NCI-H1092 treated with DMSO at 0.1 percent for 48 hours (cell line): ENCODE measurements at regions not wholly inside any gene's neighbourhood (a gene's known extent, or its start where the extent isn't known, plus 50 kb on each side); places are given as distances from the start of the nearest gene placed in this dataset.
"Not testable (repeated sequence)": the region's sequence is repeated elsewhere in the genome, so short reads cannot be mapped to it uniquely, and the experiment has no call there.

Source experiments
- DNase-seq: peaks from one replicate; lab custom pipeline; 2025; lab: John Stamatoyannopoulos, UW

DNA sequence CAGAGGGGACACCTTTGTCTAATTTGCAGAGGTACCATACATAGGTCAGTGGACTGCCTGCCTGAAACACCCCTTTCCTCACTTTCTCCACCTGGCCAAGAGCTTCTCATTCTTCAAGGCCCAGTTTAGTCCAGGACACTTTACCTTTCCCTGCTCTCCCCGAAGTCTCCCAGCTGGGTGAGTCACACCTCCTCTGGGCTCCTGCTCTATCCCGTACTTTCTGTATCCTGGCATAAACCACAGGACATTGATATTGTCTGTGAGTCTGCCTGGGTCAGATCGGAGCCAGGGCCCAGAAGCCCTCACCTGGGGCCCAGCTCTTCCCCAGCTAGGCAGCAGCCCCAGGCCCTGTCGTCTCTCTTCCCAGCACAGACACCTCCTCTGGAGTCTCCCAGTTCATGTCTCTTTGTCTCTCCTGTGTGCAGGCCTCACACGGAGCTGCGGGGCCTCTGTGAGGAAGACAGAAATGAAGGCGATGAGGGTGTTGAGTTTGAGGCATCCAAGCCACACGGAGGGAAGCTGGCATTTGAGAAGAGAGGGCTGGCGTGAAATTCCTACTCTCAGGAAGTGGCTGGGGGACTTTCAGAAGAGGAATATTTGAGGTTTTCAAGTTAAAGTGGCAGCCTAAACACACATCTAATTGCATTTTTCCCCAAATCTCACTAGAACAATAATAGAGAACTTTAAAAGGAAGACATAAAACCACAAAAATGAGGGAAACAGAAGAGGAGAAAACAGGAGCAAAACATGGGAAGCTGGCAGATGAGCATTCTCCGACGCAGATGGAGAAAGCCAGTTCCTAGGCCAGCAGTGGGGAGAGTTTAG is 79.6 kb upstream of the LAPTM4A start:
- no peak for DNase-seq

GRCh38 chr2:20130160-20130560 is 78.7 kb upstream of the LAPTM4A start:
- DNase-seq = no peak

DNA sequence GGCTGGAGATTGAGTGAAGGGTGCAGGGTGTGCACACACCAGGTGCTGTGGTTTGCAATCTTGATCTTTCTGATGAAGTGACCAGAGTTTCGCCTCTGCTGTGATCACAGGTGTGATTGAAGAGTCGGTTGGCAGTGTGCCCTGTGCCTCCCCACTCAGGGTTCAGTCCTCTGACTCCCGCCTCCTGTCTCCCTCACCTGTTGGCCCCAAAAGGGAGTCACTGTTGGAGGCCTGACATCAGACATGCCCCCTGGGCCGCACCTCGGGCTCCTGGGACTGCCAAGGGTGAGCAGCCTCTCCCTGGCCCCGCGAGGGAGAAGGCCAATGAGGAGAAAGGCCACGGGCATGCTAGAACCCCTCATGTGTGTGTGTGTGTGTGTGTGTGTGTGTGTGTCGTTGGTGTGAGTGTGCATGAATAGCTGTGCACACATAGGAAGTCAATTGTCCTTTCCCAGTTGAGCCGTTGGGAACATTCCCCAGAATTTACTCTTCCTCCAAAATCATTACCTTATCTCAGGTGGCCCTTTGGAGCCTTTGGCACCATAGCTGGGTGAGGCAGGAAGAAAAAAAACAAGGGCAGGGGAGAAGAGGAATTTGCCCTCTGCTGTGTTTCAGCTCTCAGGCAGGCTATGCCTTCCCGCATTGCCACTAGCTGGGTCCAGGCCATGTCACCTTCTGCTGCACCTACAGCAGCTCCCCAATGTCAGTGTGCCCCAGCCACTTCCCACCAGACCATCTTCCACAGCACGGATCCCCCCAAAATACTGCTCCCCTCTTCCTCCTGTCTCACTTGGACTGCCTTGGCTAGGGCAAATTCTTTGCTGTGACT is 78.1 kb upstream of the LAPTM4A start:
- no peak for DNase-seq

- no peak for DNase-seq
Observed at GRCh38 chr2:20128506-20129330, 77.3 kb upstream of the LAPTM4A start.

DNA sequence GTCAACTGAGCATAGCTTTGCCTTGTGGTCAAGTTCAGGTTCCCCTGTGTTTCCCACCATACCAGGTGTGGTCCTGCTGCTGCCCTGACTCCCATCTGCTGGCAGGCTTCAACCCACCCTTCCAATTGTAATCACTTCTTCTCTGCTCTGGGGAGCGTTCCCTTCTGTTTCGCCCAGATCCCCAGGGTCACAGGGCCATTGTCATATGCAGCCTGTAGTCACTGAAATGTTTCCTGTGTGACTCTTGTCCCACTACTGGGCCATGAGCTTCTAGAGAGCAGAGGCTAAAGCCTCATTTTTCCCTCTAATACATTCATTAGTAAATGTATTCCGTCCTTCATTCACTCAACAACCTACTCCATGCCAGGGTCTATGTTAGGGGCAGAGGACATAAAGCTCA is 75.0 kb upstream of the LAPTM4A start:
- no peak for DNase-seq

DNA sequence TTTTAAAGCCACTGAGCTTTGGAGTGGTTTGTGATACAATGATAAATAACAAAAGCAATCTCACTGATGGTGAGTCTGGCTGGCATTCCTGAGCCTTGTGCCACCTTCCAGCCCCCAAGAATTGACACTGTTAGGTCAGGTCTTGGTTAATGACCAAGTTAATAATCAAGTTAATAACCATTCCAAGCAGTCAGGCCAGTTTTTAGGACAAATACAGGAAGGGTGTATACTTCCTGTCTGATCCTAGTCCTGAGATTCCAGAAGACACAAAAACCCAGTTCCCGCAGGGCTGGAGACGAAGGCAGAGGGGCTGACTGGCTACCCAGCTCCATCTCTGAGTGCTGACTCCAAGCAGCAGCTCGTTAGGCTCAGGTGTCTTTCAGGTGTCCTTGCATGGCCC is 74.6 kb upstream of the LAPTM4A start:
- DNase-seq = no peak

DNA sequence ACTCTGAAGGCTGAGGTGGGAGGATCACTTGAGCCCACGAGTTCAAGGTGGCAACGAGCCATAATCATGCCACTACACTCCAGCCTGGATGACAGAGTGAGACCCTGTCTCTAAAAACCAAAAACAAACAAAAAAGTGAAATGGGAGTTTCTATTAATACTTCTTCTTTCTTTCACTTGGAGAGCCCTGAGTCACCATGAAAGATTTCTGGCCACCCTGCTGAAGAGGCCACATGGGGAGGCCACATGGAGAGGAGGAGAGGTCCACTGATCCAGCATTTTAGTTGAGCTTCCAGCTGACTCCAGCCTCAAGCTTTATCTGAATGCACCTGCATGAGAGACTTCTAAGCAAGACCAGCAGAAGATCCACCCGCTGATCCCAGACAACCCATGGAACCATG is 74.2 kb upstream of the LAPTM4A start:
- DNase-seq = no peak

- no peak for DNase-seq
Observed at GRCh38 chr2:20125164-20125563, 73.7 kb upstream of the LAPTM4A start.

- no peak for DNase-seq
Observed at GRCh38 chr2:20123871-20124594, 72.6 kb upstream of the LAPTM4A start.

- DNase-seq = no peak
Observed at GRCh38 chr2:20122864-20123263, 71.4 kb upstream of the LAPTM4A start.

GRCh38 chr2:20120569-20121416 is 69.4 kb upstream of the LAPTM4A start:
- DNase-seq = no peak

DNA sequence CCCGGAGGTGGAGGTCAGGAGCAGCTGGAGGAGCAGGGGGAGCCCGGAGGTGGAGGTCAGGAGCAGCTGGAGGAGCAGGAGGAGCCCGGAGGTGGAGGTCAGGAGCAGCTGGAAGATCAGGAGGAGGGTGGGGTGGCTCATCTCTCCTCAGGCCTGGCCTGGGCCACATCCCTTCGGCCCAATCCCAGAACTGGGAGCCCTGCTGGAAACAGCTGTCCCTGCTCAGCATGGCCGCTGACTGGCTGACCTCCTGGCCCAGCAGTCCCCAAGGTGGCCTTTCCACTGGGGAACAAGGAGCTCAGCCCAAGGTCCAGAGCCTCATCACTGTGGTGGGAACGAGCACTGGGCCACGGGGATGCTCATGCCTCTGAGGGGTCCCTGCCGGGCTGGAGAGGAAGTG is 66.6 kb upstream of the LAPTM4A start:
- no peak for DNase-seq

DNA sequence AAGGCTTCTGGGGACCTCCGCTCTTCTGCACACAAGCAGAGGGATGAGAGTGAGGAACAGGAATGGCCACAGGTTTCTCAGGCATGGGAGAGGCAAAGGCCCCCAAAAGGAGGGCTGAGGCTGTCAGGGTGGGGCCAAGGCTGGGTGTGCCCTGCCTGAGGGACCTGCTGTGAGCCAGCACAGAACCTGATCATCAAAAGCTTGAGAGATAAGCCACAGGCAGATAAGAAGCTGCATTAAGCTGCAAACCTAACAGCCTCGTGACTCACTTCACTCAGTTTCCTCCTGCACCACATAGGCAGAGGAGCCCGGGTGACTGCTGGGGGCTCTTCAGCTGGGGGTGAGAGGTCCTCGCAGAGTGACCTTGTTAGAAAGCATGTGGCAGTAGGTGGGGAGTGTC is 64.5 kb upstream of the LAPTM4A start:
- no peak for DNase-seq

GRCh38 chr2:20115374-20115773 is 63.9 kb upstream of the LAPTM4A start:
- DNase-seq = no peak

DNA sequence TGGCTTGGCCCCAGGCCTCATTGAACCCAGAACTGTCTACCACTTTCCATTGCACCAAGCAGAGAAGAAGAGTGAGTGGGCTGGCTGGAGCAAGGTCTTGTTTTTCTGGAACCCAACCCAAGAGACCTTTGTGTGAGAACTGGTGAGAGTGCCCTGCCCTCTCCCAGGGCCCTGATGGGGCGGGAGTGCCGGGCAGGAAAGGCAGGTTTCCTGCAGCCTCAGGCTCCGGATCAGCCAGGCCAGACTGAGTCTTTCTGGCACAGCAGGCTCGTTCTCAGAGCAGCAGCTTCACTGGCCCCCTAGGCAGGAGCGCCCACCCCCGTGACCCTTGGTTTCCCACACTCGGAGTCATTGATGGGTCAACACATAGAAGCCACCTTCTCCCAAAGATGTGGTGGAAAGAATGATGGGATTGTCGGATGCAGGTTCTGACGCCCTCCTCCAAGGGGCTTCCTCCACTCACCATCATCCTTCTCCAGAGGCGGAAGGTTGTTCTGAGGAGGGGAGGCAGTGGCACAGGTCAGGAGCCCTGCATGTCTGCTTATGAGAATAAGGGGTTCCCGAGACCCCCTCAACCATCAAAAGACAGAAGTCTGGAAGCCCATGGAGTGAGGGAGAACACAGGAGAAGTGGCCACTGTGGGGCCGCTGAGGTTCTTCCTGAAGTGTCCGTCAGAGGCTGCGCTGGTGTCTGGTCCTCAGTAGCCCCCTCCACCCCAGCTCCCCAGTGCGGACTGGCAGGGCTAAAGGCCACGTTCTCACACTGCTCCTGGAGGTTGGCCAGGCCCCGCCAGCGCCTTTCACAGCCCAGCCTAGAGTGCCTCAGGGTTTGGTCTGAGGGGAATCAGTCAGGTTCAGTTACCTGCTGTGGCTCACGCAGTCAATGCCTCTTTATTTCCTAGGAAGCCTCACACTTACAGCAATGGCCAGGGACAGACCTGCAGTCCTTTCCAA is 62.8 kb upstream of the LAPTM4A start:
- no peak for DNase-seq

DNA sequence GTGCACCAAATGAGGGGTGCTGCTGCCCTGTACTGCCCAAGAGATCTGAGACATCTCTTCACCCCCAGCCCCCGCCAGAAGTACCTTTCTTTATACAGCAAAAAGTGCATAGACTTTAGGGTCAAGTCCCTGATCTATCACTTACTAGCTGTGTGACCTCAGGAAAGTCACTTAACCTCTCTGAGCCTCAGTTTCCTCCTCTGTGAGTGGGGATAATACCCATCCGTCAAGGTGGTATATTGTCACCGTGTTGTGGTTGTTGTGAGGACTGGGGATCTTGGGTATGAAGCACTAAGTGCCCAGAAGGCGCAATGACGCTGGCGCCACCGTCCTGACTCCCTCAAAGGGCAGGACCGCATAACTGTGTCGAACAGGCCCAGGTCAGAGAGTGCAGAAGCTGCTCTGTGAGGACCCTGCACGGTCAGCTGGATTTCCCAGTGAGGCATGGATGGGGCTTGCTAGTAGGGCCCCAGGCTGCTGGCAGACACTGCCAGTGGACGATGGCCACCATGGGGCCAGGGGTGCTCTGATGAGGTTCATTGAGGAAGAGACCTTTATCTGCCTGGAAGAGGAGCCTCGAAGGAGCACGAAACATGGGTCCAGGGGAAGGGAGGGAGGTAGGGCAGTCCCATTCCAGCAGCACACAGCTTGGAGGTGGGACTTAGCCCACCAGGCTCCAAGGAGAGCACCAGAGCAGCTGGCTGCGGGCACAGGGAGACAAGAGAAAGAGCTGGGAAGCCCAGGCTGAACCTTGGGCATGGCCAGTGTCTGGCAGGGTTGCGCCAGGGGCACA is 61.8 kb upstream of the LAPTM4A start:
- no peak for DNase-seq

DNA sequence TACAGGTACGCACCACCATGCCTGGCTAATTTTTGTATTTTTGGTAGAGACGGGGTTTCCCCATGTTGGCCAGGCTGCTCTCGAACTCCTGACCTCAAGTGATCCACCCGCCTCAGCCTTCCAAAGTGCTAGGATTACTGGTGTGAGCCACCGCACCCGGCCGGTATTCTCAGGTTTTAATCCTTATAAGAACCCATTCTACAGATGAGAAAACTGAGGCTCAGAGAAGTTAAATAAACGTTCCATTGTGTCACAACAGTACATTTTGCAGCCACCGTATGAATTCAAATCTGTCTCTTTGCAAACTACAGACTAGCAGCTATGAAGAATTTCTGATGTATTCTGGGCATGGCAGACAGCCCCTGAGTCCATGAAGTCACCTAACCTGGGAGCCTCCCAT is 60.9 kb upstream of the LAPTM4A start:
- not testable (repeated sequence) for DNase-seq

DNA sequence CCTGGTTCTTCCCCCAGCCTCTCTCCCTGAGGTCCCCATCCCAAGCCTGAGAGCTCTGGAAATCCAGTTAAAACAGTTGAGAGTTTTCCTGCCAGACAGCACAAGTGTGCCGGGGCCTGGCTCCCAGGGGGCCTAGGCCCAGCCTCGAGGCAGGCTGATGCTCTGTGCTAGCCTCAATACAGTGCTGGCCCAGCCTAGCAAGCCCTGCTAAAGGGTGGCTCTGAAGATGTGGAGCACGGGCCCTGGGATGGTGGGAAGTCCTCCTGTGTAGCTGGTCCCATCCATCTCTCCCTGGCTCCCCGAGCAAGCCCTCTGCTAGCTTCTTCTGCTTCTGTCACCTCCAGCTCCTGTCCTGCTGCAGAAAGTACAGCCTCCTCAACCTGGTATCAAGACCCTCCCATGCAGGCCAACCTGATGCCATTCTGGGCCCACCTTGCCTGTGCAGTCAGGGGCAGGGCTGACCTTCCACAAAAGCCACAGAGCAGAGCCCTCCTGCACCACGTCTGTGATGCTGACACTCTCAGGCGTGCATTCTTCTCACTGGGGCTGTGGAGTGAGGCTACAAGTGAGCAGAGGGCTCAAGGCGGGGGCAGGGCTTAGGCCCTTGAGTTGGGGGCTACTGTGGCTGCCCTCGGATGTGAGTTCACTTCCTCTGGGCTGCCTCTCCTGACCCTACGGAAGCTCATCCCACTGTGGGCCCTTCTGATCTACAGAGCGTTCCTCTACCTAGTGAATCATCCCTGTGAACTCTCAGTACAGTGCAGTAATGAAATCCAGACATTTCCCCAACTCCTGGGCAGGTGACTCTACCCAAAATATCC is 60.1 kb upstream of the LAPTM4A start:
- DNase-seq = no peak
